GM12864 (cell line): ENCODE measurements at regions not wholly inside any gene's neighbourhood (a gene's known extent, or its start where the extent isn't known, plus 50 kb on each side); places are given as distances from the start of the nearest gene placed in this dataset.
"Not testable (repeated sequence)": the region's sequence is repeated elsewhere in the genome, so short reads cannot be mapped to it uniquely, and the experiment has no call there.

Experiments used
- DNase-seq: peaks from one replicate; pipeline ENCODE4 v3.0.0-alpha.2; 2011; ENCODE audit warnings: low read depth
- H3K4me3 ChIP-seq: 2 replicates; pipeline ENCODE4 v1.5.1; 2011; ENCODE audit warnings: mild to moderate bottlenecking, low read depth, low read length, control low read depth
- CTCF ChIP-seq: IDR thresholded peaks from 2 replicates; pipeline ENCODE4 v1.5.1; 2011; ENCODE audit warnings: low read depth, mild to moderate bottlenecking, moderate library complexity, low read length, control low read depth, inconsistent platforms; ENCODE audit errors: missing control alignments

GRCh38 chr2:235105821-235106359, 154.1 kb downstream of the SH3BP4 start:
- TF ChIP-seq CTCF = no peak
- DNase-seq = no peak
- no peak overlapping the region for H3K4me3 ChIP-seq

GRCh38 chr2:235106874-235107639, 155.2 kb downstream of the SH3BP4 start:
- peak; percentile 51 for TF ChIP-seq CTCF
- no peak for DNase-seq
- H3K4me3 ChIP-seq = no peak overlapping the region

- TF ChIP-seq CTCF = no peak
- no peak for DNase-seq
- H3K4me3 ChIP-seq = no peak overlapping the region
These were observed 155.8 kb downstream of the SH3BP4 start for GRCh38 chr2:235107640-235107951.

- not testable (repeated sequence) for DNase-seq, H3K4me3 ChIP-seq
These were observed 157.7 kb downstream of the SH3BP4 start for GRCh38 chr2:235109561-235109960.

GRCh38 chr2:235112365-235112764, 160.5 kb downstream of the SH3BP4 start:
- TF ChIP-seq CTCF = no peak
- H3K4me3 ChIP-seq = no peak overlapping the region
- DNase-seq = no peak

- H3K4me3 ChIP-seq = no peak overlapping the region
- no peak for DNase-seq
- no peak for TF ChIP-seq CTCF
These were observed 162.0 kb downstream of the SH3BP4 start for GRCh38 chr2:235113854-235114253.

GRCh38 chr2:235114286-235114685, 162.5 kb downstream of the SH3BP4 start:
- DNase-seq = no peak
- no peak overlapping the region for H3K4me3 ChIP-seq
- TF ChIP-seq CTCF = no peak
